GM21619 (cell line): ENCODE measurements at regions not wholly inside any gene's neighbourhood (a gene's known extent, or its start where the extent isn't known, plus 50 kb on each side); places are given as distances from the start of the nearest gene placed in this dataset.
"Not testable (repeated sequence)": the region's sequence is repeated elsewhere in the genome, so short reads cannot be mapped to it uniquely, and the experiment has no call there.

Experiments
- ATAC-seq: cut with Tn5 transposase; IDR thresholded peaks from one replicate; pipeline ENCODE4 v1.9.1; 2021; ENCODE audit not compliant: unreplicated experiment

- ATAC-seq, result no peak
These were observed 156.1 kb upstream of the IRS4 start for GRCh38 chrX:108892501-108892900.

DNA sequence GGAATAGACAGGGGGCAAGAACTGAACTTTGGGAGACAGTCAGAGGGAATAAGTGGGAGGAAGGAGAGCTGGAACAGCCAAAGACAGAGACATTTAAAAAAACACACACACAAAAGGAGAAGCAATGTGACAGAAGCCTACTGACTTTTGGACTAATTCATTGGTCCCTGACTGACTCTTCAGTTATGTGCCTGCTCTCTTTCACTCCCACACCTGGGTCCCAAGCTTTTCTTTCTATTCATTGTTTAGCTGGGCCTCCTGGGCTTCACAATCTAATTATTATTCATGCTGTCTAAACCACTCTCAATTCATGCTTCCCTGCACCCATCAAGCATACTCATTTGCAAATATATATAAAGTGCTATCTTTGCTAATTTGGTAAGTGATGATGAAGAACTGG lies 139.2 kb upstream of the IRS4 start:
- no peak for ATAC-seq

GRCh38 chrX:108843039-108843438 lies 106.7 kb upstream of the IRS4 start:
- ATAC-seq, result not testable (repeated sequence)

DNA sequence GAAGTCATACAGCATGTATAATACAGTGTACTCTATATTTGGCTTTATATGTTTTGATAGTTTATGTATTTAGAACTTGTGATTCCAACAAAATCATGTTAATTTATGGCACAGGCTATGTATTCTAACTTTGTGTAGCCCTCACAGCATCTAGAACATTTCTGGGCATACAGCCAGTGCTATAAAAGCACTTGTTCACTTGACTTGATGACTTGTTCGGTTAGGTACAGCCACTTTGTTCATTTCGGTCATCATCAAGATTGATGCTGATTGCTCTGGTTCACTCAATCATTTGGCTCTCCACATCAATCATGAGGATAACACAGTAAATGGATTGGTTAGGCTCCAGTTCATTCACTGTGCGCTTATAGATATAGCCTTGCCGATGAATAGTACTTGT lies 97.6 kb upstream of the IRS4 start:
- no peak for ATAC-seq

- ATAC-seq, result no peak
These were observed 75.5 kb upstream of the IRS4 start for GRCh38 chrX:108811891-108812290.

DNA sequence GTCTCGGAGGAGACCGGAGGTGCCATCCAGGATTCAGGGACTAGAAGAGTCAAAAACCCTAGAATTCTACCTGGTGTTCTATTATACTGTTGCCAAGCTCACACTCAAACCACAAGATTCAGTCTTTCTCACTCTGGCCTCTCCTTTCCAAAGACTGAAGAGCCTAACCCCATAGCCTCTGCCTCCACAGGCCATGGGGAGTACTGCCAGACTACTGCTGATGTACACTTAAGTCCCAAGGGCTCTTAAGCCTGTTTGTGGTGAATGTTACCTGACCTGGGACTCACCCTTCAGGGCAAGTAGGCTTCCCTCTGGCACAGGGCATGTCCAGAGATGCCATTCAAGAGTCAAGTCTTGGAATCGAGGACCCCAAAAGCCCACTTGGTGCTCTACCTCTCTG lies 58.9 kb upstream of the IRS4 start:
- ATAC-seq, result no peak
